B cell (primary cell): ENCODE measurements at regions not wholly inside any gene's neighbourhood (a gene's known extent, or its start where the extent isn't known, plus 50 kb on each side); places are given as distances from the start of the nearest gene placed in this dataset.

Source experiments
- EZH2 ChIP-seq: IDR thresholded peaks from 2 replicates; pipeline ENCODE4 v1.6.1; 2012; ENCODE audit warnings: borderline replicate concordance, low read depth, mild to moderate bottlenecking, moderate library complexity, low read length; ENCODE audit not compliant: insufficient read depth, poor library complexity, severe bottlenecking
- TF ChIP-seq, protein P1 (sequence below): fragments of 200-600 bp; IDR thresholded peaks from one replicate; pipeline ENCODE4 v1.8.0; 2022; ENCODE audit warnings: antibody characterized with exemption, mild to moderate bottlenecking

DNA sequence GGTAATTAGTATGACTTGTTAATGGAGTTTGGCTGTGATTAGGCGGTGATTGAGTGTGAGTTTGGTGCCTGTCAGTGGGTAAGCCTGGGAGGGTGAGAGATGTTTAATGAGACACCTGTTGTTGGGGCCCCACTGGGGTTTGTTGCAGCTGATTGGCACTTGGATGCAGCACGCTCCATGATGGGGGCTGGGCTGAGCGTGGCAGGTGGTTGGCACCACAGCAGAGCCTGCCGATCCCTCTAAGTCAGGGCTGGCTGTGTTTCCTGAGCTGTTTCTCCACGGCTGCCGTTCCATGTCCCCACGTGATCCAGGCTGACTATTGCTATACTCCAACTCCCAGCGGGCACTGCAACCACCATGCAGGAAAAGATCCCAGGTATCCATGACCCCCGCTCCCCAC is 93.5 kb upstream of the ARRDC4 start:
- TF ChIP-seq, protein P1, sequence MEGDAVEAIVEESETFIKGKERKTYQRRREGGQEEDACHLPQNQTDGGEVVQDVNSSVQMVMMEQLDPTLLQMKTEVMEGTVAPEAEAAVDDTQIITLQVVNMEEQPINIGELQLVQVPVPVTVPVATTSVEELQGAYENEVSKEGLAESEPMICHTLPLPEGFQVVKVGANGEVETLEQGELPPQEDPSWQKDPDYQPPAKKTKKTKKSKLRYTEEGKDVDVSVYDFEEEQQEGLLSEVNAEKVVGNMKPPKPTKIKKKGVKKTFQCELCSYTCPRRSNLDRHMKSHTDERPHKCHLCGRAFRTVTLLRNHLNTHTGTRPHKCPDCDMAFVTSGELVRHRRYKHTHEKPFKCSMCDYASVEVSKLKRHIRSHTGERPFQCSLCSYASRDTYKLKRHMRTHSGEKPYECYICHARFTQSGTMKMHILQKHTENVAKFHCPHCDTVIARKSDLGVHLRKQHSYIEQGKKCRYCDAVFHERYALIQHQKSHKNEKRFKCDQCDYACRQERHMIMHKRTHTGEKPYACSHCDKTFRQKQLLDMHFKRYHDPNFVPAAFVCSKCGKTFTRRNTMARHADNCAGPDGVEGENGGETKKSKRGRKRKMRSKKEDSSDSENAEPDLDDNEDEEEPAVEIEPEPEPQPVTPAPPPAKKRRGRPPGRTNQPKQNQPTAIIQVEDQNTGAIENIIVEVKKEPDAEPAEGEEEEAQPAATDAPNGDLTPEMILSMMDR, result no peak
- no peak for TF ChIP-seq EZH2
